HepG2 (cell line): ENCODE measurements at regions not wholly inside any gene's neighbourhood (a gene's known extent, or its start where the extent isn't known, plus 50 kb on each side); places are given as distances from the start of the nearest gene placed in this dataset.

Experiments used
- MYC ChIP-seq: sonication (generic); formaldehyde crosslinking; IDR thresholded peaks from 2 replicates; pipeline ENCODE4 v1.9.0; 2021; ENCODE audit warnings: missing genetic modification reagents, borderline replicate concordance
- SOX5 ChIP-seq: IDR thresholded peaks from 2 replicates; pipeline ENCODE4 v1.6.1; 2016; ENCODE audit warnings: borderline replicate concordance
- ZBTB1 ChIP-seq: sonication (generic); formaldehyde crosslinking; IDR thresholded peaks from 2 replicates; pipeline ENCODE4 v1.4.0; 2020; ENCODE audit warnings: missing genetic modification reagents, borderline replicate concordance
- ZMYM2 ChIP-seq: sonication (generic); formaldehyde crosslinking; IDR thresholded peaks from 2 replicates; pipeline ENCODE4 v1.8.0; 2022; ENCODE audit warnings: mild to moderate bottlenecking, missing genetic modification reagents
- ZNF263 ChIP-seq: sonication (generic); formaldehyde crosslinking; IDR thresholded peaks from 2 replicates; pipeline ENCODE4 v1.4.0; 2020; ENCODE audit warnings: missing genetic modification reagents
- ZNF724P ChIP-seq: sonication (generic); formaldehyde crosslinking; IDR thresholded peaks from 2 replicates; pipeline ENCODE4 v1.8.0; 2022; ENCODE audit warnings: missing genetic modification reagents, borderline replicate concordance
- ZNF747 ChIP-seq: sonication (generic); formaldehyde crosslinking; IDR thresholded peaks from 2 replicates; pipeline ENCODE4 v1.8.1; 2023; ENCODE audit warnings: missing genetic modification reagents, mild to moderate bottlenecking, borderline replicate concordance

GRCh38 chr2:187684174-187684573 lies 129.9 kb upstream of the TFPI start:
- no peak for TF ChIP-seq ZBTB1 (CRISPR knock-in tag)
- no peak for TF ChIP-seq MYC
- TF ChIP-seq ZNF747 = no peak
- no peak for TF ChIP-seq ZNF724P (CRISPR knock-in tag)
- no peak for TF ChIP-seq SOX5 (CRISPR knock-in tag)
- no peak for TF ChIP-seq ZMYM2 (CRISPR knock-in tag)
- TF ChIP-seq ZNF263 (CRISPR knock-in tag) = no peak
